Hepatic stellate cell (primary cell): ENCODE measurements at regions not wholly inside any gene's neighbourhood (a gene's known extent, or its start where the extent isn't known, plus 50 kb on each side); places are given as distances from the start of the nearest gene placed in this dataset.

ENCODE experiments used
- DNase-seq: peaks from one replicate; pipeline ENCODE4 v3.0.0; 2011; ENCODE audit warnings: low spot score

DNA sequence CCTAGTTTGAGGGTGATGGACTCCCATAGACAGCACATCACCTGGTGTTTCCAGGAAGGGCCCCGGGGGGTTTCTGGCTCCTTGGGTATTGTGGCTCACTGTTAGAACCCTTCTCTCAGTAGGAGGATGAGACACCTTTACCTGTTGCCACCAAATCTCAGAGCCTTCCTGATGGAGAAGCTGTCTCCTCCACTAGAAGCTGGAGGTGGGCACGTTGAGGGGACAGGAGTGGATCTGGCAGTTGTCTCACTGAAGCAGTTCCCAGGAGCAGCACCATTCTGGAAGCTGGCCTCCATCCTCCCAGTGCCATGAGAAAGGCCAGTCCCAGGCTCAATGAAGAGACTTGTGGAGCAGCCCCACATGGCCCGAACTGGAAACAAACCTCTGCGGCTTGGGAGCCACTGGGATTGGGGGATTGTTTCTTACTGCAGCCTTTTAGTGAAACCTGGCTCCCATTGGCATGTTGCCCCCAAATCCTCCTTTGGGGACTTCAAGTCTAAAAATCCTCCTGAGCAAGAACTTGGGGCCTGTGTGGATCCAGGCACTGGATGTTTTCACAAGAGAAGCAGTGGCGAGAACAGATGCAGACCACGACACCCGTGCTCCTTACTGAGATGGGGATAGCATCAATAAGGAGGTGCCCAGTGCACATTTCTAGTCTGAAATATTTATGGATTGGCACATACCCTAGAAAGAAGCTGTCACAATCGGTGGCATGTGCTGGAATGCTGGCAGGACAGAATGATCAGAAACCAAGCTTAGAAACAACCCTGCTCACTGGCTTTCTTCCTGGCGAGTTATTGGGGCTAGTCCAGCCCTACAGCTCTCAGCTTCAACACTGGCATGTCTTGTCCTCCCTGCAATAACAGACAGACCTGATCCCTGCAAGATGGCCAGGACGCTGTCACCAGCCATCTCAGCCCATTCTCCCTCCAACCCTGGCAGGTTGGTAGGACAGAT lies 223.7 kb upstream of the AJAP1 start:
- DNase-seq, result no peak

DNA sequence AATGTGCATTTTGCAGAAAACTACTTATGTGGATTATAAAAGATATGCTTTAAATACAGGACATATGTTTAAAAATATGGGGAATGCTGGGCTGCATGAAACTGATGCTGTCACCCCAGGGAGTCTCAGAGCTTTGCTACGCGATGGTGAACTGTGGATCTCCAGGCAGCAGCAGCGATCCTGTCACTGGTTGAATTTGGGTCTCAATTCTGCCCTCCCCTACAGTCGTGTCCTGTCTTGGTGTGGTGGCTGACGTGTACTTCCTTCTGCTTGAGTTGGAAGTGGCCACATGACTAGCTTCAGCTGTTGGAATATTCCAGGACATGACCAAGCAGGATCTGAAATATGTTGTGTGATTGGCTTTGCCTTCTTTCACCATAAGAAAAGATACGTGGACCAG lies 222.9 kb upstream of the AJAP1 start:
- DNase-seq, result no peak

DNA sequence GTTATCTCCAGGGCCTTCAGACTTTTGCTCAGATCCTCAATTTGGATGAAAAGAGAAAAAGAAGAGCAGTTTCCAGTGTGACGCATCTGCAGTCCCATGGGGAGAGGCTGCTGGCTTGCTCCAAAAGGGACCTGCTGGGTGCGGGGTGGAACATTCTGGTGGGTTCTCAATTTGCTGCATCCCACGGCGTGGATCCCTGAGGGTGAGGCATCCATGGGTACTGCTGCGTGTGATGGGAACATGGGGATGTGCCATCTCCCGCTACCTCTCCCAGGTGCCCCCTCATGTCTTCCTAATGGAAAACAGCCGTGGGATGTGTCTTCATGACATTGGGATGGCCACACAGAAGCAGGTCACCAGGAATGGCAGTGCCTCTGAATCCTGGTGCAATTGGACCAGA lies 221.3 kb upstream of the AJAP1 start:
- DNase-seq, result no peak

DNA sequence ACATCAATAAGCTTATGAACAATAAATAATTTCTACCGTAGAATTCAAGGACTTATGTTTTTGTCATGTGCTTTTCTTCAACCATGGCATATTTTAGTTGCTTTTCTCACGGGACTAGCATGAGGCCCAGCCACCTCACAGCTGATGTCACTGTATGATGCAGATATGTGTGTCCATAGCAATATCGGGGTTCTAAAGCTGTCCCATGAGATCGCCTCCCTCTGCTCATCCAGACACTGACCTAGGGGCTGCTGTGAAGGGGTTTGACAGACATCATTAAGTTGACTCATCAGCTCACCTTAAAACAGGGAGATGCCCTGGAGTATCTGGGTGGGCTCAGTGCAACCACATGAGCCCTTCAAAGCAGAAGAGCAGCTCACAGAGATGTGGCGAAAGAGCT lies 210.3 kb upstream of the AJAP1 start:
- no peak for DNase-seq

DNA sequence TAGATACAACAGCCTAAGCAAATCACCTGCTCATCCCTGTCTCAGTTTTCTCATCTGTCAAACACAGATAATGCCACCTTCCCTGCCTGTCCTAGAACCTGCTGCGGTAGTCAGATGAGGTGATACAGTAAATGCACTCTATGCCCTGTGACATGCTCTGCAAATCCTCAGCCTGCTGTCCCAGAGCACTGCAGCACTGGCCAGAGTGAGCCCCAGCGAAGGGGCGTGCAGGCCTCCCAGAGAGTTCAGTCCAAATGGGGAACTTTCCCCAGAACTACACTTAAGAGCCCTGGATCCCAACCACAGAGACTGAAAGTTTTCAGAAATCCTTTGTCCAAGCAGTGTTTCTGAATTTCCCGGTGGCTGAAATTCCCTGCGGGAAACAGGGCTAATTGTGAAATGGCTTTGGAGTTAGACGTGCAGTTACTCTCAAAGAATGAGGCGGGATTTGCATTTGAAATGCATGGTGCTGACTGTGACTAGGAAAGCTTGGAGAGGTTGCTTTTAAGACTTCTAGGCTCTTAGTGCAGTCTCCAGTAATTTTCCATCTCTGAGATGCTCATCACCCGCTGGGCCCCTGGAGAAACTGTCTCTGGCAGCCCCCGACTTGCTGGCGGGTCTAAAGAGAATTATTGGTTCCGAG lies 206.5 kb upstream of the AJAP1 start:
- DNase-seq, result no peak

DNA sequence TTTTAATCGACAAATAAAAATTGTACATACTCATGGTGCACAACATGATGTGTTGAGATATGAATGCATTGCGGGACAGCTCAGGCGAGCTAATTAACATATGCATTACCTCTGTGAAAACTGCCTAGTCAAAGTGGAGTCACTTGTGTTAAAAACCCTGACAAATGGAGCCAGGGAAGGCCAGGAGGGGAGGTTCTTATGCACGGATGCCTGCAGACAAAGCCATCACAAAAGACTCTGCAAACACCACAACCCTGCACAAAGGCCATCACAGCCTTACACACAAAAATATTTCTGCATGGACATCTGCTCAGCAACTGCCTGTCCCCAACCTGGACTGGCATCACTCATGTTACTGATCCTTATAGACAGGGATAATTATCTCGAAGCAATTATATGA lies 204.4 kb upstream of the AJAP1 start:
- DNase-seq, result no peak

DNA sequence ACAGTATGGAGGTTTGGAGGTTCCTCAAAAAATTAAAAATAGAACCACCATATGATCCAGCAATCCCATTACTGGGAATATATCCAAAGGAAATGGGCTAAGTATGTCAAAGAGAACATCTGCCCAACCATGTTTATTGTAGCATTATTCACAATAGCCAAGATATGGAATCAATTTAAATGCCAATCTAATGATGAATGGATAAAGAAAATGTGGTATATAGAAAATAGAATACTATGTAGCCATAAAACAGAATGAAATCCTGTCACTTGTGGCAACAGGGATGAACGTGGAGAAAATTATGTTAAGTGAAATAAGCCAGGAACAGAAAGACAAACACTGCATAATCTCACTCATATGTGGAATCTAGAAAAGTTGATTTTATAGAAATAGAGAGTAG lies 201.7 kb upstream of the AJAP1 start:
- no peak for DNase-seq

DNA sequence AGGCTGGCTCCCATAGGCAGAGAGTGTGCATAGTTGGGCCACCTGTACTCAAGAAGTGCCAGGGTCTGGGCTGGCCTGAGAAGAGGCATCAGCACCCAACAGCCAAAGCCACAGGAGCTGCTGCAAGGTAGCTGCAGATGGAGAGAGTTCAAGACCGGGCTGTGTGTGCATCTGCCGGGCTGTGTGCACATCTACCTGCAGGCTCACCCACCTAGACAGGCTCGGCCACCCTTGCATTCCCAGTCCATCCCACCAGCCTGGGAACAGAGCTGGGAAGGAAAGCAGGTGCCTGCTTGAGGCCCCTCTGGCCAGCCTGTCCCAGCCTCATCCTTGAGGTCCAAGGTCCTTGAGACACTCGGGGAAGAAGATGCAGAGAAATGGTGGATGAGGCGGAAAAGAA lies 194.4 kb upstream of the AJAP1 start:
- DNase-seq, result no peak

DNA sequence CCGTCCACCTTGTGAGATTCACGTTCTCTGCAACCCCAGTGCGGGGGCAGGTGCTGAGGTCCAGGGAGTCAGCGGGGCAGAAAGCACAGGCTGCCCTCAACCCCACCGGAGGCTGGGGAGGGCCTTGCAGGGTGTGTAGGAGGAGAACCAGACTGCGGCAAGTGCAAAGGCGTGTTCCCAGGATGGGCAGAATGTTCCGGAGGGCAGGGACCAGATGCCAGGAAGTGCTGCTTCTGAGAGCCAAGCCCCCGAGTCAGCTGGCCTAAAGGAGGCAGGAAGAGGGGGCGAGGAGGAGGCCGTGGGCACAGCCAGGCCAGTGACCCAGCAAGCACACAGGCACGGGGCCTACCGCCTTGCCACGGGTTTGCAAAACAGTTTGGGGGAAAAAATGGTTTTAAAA lies 193.8 kb upstream of the AJAP1 start:
- DNase-seq, result no peak

DNA sequence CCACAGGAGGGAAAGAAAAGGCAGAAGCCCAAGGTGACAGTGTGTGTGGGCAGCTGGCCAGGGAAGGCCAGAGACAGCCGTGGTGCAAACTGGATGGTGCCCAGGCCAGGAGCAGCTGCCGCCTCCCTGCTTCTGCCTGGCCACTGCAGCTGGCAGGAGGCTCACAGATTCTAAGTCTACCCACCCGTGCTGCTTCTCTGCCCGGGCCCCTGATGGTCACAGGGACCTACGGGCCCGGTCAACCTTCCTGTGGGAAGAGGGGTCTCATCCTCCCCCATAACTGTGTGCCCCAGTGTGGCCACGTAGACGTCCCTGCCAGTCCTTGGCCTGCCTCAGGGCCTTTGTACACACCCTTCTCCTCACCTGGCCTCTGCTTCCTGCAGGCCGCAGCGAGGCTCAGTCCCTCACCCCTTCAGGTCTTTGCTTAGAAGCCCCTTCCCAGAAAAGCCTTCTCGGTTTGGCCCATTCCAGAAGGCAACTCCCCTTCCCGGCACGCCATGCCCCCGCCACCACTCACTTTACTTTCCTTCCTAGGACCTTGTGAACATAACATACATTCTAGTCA lies 192.6 kb upstream of the AJAP1 start:
- DNase-seq, result no peak

DNA sequence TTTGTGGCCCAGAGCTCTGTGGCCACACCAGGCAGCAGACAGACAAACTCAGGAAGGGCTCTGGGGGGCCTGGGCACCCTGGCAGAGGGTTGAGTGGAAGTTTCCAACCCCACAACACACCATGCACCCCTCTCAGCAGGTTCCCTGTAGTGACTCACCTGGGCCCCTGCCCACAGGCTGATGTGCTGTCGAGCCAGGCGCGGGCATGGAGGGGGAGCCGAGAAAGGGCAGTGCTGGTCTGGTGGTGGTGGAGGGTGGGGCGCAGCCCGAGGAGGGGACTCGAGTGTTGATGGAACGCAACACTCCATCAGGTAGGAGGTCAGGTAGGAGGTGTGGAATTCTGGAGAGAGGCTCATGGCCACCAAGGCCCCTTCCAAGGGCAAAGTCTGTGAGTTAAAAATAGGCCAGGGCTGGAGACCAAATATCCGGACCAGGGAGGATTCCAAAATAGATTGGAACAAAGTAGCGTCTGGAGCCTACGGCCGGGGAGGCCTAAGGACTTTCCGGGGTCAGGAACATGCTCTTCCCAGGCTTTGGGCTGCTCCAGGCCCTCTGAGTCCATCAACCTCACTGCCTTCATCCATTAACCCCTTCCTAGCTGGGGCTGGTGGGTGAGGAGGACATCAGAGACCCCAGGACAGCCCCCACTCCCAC lies 191.5 kb upstream of the AJAP1 start:
- DNase-seq, result no peak

DNA sequence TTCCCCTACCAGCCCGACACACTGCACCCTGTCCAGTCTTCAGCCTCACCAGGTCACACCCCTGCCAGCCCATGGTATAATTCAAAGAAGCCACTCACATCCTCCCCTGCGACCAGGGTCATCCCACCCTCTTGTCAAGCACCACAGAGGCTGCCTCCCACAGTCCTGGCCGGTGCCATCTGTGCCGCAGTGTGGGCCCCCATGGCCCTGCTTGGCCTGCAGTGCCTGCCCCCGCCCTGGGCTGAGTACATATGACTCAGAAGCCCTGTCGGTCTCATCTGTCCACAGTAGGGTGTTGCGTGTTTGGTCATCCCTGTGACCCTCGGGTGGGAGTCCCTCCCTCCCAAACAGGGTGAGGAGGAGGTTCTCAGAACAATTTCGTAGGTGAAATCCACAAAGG lies 190.8 kb upstream of the AJAP1 start:
- DNase-seq, result no peak

DNA sequence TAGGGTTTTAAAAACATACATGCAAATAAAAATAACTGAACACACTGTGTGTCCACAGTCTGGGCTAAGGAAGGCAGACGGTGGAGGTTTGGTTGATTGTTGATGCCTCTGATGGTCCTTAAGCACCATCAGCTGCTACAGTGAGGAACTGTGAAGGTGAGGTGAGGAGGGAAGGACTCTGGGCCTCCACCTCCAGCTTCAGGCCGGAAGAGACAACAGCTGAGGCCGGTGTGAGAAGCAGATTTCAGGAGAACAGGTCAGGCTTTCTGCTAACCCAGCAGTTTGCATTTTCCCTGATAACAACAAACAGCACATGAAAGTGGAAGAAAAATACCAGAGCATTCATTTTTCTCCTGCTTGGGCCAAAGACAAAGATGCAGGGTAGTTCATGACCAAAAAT lies 189.9 kb upstream of the AJAP1 start:
- DNase-seq, result no peak

DNA sequence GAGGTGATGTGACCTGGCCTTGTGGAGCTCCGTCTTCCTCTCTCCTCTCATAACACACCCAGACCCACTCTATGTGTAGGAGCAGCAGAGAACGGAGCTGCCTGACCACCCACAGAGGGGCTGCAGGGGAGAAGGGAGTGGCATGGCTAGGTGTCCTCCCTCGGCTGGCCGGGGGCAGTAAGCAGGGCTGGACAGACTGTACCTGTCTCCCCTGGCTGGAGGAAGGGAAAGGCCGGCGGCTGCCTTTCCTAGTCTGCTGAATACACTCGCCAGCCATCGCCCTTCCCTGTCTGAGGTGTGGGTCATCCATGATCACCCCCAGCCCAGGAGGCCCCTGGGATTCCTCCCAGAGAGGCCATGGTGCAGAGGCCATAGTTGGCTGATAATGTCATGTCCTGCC lies 187.2 kb upstream of the AJAP1 start:
- no peak for DNase-seq

DNA sequence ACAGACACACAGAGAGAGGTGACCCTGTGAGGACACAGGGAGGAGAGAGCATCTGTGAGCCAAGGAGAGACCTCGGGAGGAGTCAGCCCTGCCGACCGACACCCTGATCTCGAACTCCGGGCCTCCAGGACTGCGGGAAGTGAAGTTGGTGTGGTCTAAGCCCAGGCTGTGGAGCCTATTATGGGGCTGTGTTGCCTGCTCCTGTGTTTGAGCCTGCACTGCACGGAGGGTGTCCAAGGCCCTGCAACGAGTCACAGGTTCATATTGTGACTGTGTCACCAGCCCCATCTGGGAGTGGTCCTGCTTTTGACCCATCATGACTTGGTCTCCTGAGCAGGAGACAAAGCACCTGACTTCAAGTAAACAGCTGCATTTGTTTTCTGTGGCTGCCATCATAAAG lies 186.0 kb upstream of the AJAP1 start:
- DNase-seq, result no peak

DNA sequence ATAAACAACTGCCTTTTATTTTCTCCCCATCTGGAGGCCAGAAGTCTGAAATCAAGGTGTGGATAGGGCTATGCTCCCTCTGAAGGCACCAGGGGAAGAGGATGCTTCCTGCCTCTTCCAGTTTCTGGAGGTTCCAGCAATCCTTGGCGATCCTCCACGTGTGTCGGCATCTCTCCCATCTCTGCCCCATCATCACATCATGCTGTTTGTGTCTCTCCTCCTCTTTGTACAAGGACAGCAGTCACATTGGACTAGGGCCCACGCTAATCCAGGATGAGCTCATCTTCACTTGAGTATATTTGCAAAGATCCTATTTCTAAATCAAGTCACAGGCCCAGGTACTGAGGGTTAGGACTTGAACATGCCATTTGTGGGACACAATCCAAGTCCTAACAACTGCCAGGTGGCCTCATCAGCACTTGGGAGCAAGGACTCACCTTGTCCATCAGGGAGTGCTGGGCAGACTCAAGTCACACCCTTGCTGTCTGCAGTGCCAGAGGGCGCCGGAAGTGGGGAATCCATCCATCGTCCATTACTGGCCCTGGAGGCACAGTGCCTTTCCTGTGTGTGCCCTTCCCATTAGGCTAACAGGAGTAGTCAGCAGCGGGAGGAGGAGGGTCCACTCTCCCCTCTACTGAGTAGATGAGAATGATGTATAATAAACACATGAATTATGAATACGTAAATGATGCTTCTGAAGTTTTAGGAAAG lies 185.4 kb upstream of the AJAP1 start:
- no peak for DNase-seq

DNA sequence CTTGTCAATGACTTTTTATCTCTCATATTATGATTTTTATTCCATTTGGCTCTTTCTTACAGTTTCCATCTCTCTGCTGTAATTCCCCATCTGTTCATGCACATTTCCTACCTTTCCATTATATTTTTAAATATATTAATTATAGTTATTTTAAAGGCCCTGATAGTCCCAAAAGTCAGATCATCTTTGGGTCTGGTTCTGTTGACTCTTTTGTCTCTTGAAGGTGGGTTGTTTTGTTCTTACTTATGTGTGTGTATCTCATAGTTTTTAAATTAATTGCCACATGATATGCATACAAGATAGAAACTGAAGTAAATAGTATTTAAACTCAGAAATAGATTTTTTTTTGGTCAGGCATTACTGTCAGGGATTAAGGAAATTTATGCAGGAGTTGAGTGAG lies 178.0 kb upstream of the AJAP1 start:
- DNase-seq, result no peak

DNA sequence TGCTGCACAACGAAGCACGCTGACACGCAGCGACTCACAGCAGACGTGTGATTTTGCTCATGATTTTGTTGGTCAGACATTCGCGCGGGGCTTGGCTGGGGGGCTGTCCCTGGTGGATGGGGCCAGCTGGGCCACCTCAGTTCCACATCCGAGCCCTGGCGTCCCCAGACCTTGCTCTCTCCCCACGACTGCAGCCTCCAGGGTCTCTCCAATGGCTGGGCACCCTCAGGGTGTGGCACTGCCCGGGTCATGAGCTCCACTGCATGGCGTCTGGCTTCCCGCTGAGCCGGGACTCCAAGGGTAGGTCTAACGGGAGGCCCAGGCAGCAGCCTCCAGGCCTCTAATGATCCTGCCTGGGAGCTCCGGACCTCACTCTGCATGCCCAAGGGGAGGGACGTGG lies 173.0 kb upstream of the AJAP1 start:
- DNase-seq, result no peak

DNA sequence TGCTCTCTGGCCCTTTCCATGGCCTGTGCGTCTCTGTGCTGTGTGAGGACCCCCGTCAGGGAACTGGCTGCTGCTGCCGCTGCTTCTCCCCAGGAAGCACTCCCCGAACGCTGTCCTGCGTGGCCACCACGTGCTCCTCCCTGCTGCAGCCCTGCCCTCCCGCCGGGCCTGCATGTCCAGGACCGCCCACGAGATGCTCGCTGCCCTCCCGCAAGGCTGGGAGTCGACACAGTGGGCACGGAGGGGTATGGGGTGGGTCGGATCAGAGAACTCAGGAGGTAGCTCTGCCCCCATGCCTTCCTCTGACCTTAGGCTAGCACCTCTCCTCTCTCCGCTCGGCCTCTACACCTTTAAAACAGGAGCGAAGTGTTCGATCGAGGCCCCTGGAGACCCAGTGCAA lies 171.9 kb upstream of the AJAP1 start:
- DNase-seq, result no peak

DNA sequence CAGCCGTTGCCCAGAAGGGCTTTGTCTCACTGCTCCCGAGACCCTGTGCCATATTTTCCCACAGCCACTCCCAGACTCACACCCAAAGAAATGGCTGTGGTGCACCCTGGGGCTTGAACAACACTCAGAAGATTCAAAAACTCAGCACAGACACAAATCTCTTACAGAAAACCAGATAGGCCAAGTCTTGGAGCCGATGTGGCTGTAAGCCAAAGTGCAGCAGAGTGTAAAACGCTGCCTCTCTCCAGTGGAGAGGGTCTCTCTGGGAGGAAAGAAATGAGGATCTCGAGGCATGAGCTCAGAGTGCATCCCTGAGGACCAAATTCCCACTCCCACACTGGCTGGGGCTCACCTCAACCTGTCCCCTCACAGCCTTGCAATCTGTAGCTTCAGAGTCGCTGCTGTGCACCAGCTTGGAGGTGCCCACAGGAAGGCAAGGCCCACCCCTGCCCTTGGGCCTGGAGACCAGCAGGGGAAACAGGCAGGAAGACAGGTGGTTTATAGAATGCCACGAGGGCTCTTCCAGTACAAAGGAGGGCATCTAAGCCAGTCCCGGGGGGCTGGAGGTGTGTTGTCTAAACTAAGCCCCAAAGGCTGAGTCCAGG lies 171.3 kb upstream of the AJAP1 start:
- DNase-seq, result no peak

DNA sequence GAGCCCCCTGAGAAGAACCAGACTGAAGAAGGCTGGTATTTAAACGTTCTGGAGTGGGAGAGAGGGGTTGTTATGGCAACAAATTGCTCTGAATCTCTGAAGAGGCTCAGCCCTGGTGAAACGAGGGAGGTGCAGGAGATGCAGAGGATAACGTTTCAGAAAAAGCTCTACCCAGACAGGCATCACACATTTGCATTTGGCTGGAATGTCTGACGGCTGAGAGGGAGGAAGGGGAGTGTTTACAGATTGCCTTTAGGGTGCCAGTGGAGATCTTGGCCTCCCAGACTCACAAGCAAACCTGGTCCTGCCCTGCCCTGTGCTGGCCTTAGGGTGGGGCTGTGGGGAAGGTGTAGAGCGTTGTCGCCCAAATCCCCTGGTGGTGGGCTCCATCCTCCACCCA lies 169.0 kb upstream of the AJAP1 start:
- DNase-seq, result no peak

DNA sequence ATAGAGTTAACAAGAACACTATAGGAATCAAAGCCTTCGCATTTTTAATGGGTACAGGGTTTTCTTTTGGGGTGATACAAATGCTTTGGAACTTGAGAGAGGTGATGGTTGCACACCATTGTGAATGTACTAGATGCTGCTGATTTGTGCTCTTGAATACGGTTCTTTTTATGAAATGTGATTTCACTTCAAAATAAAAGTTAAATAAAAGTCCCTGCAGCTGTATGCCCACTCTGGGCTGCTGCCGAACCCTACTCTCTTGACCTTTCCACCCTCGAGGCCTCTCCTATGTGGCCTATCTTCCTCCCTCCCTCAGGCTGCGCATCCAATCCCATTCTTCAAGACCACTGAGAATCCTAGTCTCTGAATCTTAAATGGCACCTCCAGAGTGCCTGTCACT lies 168.5 kb upstream of the AJAP1 start:
- DNase-seq, result no peak
